K562 (cell line): ENCODE measurements at regions not wholly inside any gene's neighbourhood (a gene's known extent, or its start where the extent isn't known, plus 50 kb on each side); places are given as distances from the start of the nearest gene placed in this dataset.

Experiments used
- ATAC-seq: fragments of 200-7000 bp; cut with Tn5 transposase; 3 replicates; pipeline ENCODE4 v1.9.1; 2020; ENCODE audit warnings: moderate library complexity
- BruUV-seq: library from RNA; stranded (reverse); fragments of 400-500 nt; replicated peaks from 2 replicates; lab custom pipeline; 2021; lab: Mats Ljungman, UMichigan
- CTCF ChIA-PET: fragments of 300-600 bp; formaldehyde crosslinking; extraction: SDS; loops from one replicate; lab custom pipeline; 2021; ENCODE audit warnings: low intra/inter-chr PET ratio; lab: Yijun Ruan, JAX
- POLR2A ChIA-PET: fragments of 300-600, 350-650 bp; sonication (Branson Sonifier 250); formaldehyde crosslinking; extraction: SDS; loops from one replicate; lab custom pipeline; 2021; ENCODE audit warnings: antibody characterized with exemption, inconsistent platforms; lab: Yijun Ruan, JAX
- DNase-seq, 4 experiments: peaks; one replicate each; pipeline versions ENCODE4 v3.0.0 to v3.0.0-alpha.2; 2011 to 2018; ENCODE audit warnings: low spot score in 3 of 4, mixed read lengths in 3 of 4; ENCODE audit errors: extremely low read depth in 1 of 4
- FAIRE-seq: peaks from 2 replicates; lab custom pipeline; 2011; peaks lifted over from hg19 to GRCh38; lab: Jason Lieb, UNC
- H2AFZ ChIP-seq: 2 replicates; pipeline ENCODE4 v1.6.0; 2011; ENCODE audit warnings: low read depth, low read length, control low read depth, inconsistent platforms
- H3K27ac ChIP-seq: fragments of 200-600 bp; 3 replicates; pipeline ENCODE4 v1.8.0; 2011; ENCODE audit warnings: low read depth, mild to moderate bottlenecking, control low read depth, inconsistent platforms, low read length, moderate library complexity, mixed read lengths; ENCODE audit errors: extremely low read depth
- H3K27me3 ChIP-seq, 2 experiments: fragments of 300-600 bp in 1 of 2; 2 replicates in 1 of 2; 3 replicates in 1 of 2; pipeline versions ENCODE4 v1.6.0 to v1.8.0; 2011; ENCODE audit warnings: inconsistent platforms in 2 of 2, low read length in 2 of 2, mild to moderate bottlenecking in 1 of 2, mixed read lengths in 1 of 2, moderate library complexity in 1 of 2; ENCODE audit not compliant: control insufficient read depth in 2 of 2, insufficient read depth in 2 of 2
- H3K36me3 ChIP-seq: fragments of 300-600 bp; 3 replicates; pipeline ENCODE4 v1.8.0; 2011; ENCODE audit warnings: mild to moderate bottlenecking, low read length, inconsistent platforms; ENCODE audit not compliant: control insufficient read depth, insufficient read depth
- H3K4me1 ChIP-seq, 2 experiments: fragments of 200-600 bp in 1 of 2; replicated peaks in 1 of 2; 2 replicates in 1 of 2; 3 replicates in 1 of 2; pipeline versions ENCODE4 v1.5.1 to v1.8.0; 2011; ENCODE audit warnings: inconsistent platforms in 2 of 2, low read length in 2 of 2, mild to moderate bottlenecking in 1 of 2, mixed read lengths in 1 of 2, moderate library complexity in 1 of 2; ENCODE audit not compliant: control insufficient read depth in 2 of 2, insufficient read depth in 2 of 2
- H3K4me2 ChIP-seq: 2 replicates; pipeline ENCODE4 v1.6.1; 2011; ENCODE audit warnings: low read length, control low read depth, inconsistent platforms, mixed read lengths; ENCODE audit not compliant: insufficient read depth
- H3K4me3 ChIP-seq: fragments of 200-600 bp; sonication (generic), shearing (Covaris generic); 2 replicates; pipeline ENCODE4 v1.5.1; 2016; ENCODE audit warnings: control low read depth, inconsistent platforms
- H3K79me2 ChIP-seq: fragments of 200-600 bp; 3 replicates; pipeline ENCODE4 v1.8.0; 2011; ENCODE audit warnings: low read length, inconsistent platforms; ENCODE audit not compliant: control insufficient read depth, insufficient read depth
- H3K9ac ChIP-seq, 2 experiments: 2 replicates each; pipeline versions ENCODE4 v1.6.0 to v1.6.1; 2011; ENCODE audit warnings: low read depth in 2 of 2, low read length in 2 of 2, control low read depth in 1 of 2, inconsistent platforms in 1 of 2, mild to moderate bottlenecking in 1 of 2, mixed read lengths in 1 of 2; ENCODE audit not compliant: insufficient read depth in 1 of 2
- H3K9me1 ChIP-seq: one replicate; pipeline ENCODE4 v1.6.0; 2011; ENCODE audit warnings: inconsistent platforms, mild to moderate bottlenecking, low read length, moderate library complexity; ENCODE audit not compliant: control insufficient read depth, insufficient read depth
- H3K9me3 ChIP-seq: replicated peaks from 2 replicates; pipeline ENCODE4 v1.5.1; 2011; ENCODE audit warnings: low read depth, low read length, inconsistent platforms; ENCODE audit not compliant: control insufficient read depth, insufficient read depth
- H4K20me1 ChIP-seq: replicated peaks from 2 replicates; pipeline ENCODE4 v1.6.1; 2011; ENCODE audit warnings: low read length, inconsistent platforms, mixed read lengths; ENCODE audit not compliant: control insufficient read depth, insufficient read depth
- ETV5 ChIP-seq: sonication (generic); formaldehyde crosslinking; IDR thresholded peaks from 2 replicates; pipeline ENCODE4 v1.4.0; 2020; ENCODE audit warnings: low read depth, mild to moderate bottlenecking, missing genetic modification reagents
- GABPA ChIP-seq: fragments of 200-800 bp; sonication (Bioruptor generic); conservative IDR thresholded peaks from 2 replicates; pipeline ENCODE4 v1.6.1; 2016; ENCODE audit warnings: low read depth, missing genetic modification characterization, missing compliant biosample characterization
- NEUROD1 ChIP-seq: fragments of 150-350 bp; IDR thresholded peaks from 2 replicates; pipeline ENCODE4 v1.6.1; 2014; ENCODE audit warnings: borderline replicate concordance, low read length, low read depth; ENCODE audit not compliant: partially characterized antibody
- SIN3A ChIP-seq, 2 experiments: fragments of 150-350 bp in 1 of 2; IDR thresholded peaks; 2 replicates each; pipeline ENCODE4 v1.6.1; 2011 to 2016; ENCODE audit warnings: borderline replicate concordance in 2 of 2, low read depth in 2 of 2, low read length in 2 of 2, mild to moderate bottlenecking in 2 of 2, moderate library complexity in 2 of 2; ENCODE audit not compliant: control insufficient read depth in 1 of 2
- U2AF2 ChIP-seq: fragments of 200-400 bp; formaldehyde crosslinking; optimal IDR thresholded peaks from 2 replicates; pipeline ENCODE3; 2017; ENCODE audit warnings: low read depth, mild to moderate bottlenecking, low read length
- ZNF23 ChIP-seq: fragments of 250-450 bp; sonication (Bioruptor Pico); IDR thresholded peaks from 2 replicates; pipeline ENCODE4 v1.4.0; 2020; ENCODE audit warnings: mild to moderate bottlenecking
- ZNF586 ChIP-seq: fragments of 450-650 bp; formaldehyde crosslinking; conservative IDR thresholded peaks from 2 replicates; pipeline ENCODE4 v1.4.0; 2020; ENCODE audit warnings: mild to moderate bottlenecking, moderate library complexity
- WGBS: fragments of 100-300 bp; shearing (Covaris generic); methylation state at CpG from one replicate; pipeline ENCODE4 v1.1.6; 2016; ENCODE audit warnings: low coverage, mixed read lengths; ENCODE audit not compliant: insufficient coverage; ENCODE audit errors: missing lambda C conversion rate; 5-methylcytosine and 5-hydroxymethylcytosine counted together
- in situ Hi-C: fragments of 300-500 bp; cut with MboI; formaldehyde crosslinking; loops from 4 replicates; pipeline ENCODE4 v1.15.0; 2018; ENCODE audit warnings: inconsistent platforms, mixed read lengths
- intact Hi-C: fragments of 100-400 bp; cut with micrococcal nuclease; formaldehyde crosslinking; loops from 2 replicates; pipeline ENCODE4 v1.14.2; 2022
- TF ChIP-seq, protein P1 (sequence below), 2 experiments: fragments of 450-650 bp in 1 of 2; IDR thresholded peaks; 2 replicates each; pipeline ENCODE4 v1.6.1; 2011 to 2017; ENCODE audit warnings: low read depth in 2 of 2, antibody characterized with exemption in 1 of 2, borderline replicate concordance in 1 of 2, low read length in 1 of 2, mild to moderate bottlenecking in 1 of 2, mixed read lengths in 1 of 2; ENCODE audit not compliant: control insufficient read depth in 1 of 2
- TF ChIP-seq, protein P2 (sequence below): fragments of 450-650 bp; formaldehyde crosslinking; IDR thresholded peaks from 2 replicates; pipeline ENCODE4 v1.4.0; 2022; ENCODE audit warnings: mild to moderate bottlenecking, moderate library complexity

DNA sequence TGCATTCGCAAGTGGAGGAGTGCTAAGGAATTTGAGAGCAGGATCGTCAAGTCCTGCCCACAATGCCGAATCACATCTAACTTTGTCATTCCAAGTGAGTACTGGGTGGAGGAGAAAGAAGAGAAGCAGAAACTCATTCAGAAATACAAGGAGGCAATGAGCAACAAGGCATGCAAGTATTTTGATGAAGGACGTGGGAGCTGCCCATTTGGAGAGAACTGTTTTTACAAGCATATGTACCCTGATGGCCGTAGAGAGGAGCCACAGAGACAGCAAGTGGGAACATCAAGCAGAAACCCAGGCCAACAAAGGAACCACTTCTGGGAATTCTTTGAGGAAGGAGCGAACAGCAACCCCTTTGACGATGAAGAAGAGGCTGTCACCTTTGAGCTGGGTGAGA, 100.2 kb upstream of the MED14 start (continued):
- TF ChIP-seq, protein P1, sequence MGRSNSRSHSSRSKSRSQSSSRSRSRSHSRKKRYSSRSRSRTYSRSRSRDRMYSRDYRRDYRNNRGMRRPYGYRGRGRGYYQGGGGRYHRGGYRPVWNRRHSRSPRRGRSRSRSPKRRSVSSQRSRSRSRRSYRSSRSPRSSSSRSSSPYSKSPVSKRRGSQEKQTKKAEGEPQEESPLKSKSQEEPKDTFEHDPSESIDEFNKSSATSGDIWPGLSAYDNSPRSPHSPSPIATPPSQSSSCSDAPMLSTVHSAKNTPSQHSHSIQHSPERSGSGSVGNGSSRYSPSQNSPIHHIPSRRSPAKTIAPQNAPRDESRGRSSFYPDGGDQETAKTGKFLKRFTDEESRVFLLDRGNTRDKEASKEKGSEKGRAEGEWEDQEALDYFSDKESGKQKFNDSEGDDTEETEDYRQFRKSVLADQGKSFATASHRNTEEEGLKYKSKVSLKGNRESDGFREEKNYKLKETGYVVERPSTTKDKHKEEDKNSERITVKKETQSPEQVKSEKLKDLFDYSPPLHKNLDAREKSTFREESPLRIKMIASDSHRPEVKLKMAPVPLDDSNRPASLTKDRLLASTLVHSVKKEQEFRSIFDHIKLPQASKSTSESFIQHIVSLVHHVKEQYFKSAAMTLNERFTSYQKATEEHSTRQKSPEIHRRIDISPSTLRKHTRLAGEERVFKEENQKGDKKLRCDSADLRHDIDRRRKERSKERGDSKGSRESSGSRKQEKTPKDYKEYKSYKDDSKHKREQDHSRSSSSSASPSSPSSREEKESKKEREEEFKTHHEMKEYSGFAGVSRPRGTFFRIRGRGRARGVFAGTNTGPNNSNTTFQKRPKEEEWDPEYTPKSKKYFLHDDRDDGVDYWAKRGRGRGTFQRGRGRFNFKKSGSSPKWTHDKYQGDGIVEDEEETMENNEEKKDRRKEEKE (IDR thresholded peaks at IDR 0.05; ENCODE audit: borderline replicate concordance in 1 of 2, control insufficient read depth in 1 of 2, low read depth in 2 of 2, low read length in 1 of 2) = no peak
- no peak for TF ChIP-seq SIN3A (IDR thresholded peaks at IDR 0.05; ENCODE audit: borderline replicate concordance in 2 of 2, control insufficient read depth in 1 of 2, low read depth in 2 of 2, low read length in 2 of 2)
- no peak for TF ChIP-seq ZNF23
- no peak for TF ChIP-seq NEUROD1
- TF ChIP-seq, all 486 proteins: peak for 0

DNA sequence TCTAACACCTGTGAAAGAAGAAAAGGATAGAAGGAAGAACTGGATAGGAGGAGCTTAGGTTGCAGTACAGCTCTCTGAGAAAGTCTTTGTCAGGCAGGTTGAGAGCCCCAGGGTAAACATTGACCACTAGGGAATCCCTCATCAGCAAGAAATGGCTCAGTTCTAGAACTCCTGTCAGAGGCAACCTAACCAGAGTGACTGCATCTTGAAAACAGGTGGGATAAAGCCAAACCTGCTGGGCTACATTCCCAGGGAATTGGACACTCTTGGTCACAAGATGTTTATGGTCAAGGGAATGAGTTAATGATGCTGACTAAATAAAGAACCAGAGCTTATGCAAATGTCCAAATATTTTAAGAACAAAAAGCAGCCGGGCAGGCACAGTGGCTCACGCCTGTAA, 108.3 kb upstream of the MED14 start:
- no peaks in the 10 kb centered on the region for H3K9me3 ChIP-seq
- no peaks in the 10 kb centered on the region for H3K27me3 ChIP-seq
- no peaks in the 10 kb centered on the region for H3K4me1 ChIP-seq
- H3K4me3 ChIP-seq = no peak overlapping the region
- ATAC-seq (no peak), DNase-seq (no peak), FAIRE-seq (no peak)
- no peaks in the 10 kb centered on the region for H3K36me3 ChIP-seq
- H3K79me2 ChIP-seq = no peaks in the 10 kb centered on the region
- no peaks in the 10 kb centered on the region for H3K9me1 ChIP-seq
- no TSS peak for BruUV-seq
- in situ Hi-C loops (no loop called here), intact Hi-C loops (no loop called here)
- H3K9ac ChIP-seq = no peak overlapping the region
- CTCF ChIA-PET = no interaction called here
- no peak overlapping the region for H3K4me2 ChIP-seq
- 25% methylated on average over 2 of the region's 2 CpGs for WGBS
- no peak overlapping the region for H3K27ac ChIP-seq
- H2AFZ ChIP-seq = no peak overlapping the region
- no peaks in the 10 kb centered on the region for H4K20me1 ChIP-seq
- POLR2A ChIA-PET = no interaction called here
- TF ChIP-seq, protein P2, sequence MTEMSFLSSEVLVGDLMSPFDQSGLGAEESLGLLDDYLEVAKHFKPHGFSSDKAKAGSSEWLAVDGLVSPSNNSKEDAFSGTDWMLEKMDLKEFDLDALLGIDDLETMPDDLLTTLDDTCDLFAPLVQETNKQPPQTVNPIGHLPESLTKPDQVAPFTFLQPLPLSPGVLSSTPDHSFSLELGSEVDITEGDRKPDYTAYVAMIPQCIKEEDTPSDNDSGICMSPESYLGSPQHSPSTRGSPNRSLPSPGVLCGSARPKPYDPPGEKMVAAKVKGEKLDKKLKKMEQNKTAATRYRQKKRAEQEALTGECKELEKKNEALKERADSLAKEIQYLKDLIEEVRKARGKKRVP (CRISPR knock-in tag) = no peak
- TF ChIP-seq U2AF2 (no peak), ZNF586 (CRISPR knock-in tag) (no peak), ETV5 (CRISPR knock-in tag) (no peak), GABPA (tag) (no peak)
